ENCODE measurements at regions not wholly inside any gene's neighbourhood (a gene's known extent, or its start where the extent isn't known, plus 50 kb on each side); places are given as distances from the start of the nearest gene placed in this dataset.

DNA sequence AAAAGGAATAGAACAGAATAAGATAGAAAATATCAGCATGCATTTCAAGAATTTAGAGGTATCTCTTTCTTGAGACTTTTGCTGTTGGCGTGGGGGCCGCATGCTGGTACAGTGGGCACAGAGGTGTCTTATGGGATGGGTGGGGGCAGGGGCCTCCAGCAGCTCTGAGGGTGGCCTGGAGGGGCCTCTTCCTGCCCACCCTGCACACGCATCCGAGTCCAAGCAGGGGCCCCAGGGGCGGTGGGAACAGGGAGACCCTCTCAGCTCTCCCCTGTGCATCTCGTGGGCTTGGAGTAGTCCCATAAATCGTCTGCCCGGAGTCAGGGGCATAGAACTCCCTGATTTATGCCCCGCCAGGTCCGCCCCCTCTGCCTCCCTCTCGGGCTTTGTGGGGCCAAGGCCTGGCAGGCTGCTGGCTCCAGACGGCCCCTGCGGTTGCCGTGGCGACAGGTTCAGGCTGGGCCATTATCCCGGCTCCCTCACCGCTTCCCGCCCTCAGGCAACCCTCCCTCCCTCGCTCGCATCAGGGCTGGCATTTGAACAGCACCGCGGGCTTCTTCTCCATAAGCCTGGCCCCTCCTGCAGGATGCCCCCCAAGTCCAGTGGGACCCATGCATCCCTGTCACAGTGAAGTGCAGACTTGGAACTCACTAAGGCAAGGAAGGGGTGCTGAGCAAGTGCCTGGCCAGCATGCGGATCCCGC is 133.2 kb upstream of the ZBTB40 start:
- TF ChIP-seq, protein P1, sequence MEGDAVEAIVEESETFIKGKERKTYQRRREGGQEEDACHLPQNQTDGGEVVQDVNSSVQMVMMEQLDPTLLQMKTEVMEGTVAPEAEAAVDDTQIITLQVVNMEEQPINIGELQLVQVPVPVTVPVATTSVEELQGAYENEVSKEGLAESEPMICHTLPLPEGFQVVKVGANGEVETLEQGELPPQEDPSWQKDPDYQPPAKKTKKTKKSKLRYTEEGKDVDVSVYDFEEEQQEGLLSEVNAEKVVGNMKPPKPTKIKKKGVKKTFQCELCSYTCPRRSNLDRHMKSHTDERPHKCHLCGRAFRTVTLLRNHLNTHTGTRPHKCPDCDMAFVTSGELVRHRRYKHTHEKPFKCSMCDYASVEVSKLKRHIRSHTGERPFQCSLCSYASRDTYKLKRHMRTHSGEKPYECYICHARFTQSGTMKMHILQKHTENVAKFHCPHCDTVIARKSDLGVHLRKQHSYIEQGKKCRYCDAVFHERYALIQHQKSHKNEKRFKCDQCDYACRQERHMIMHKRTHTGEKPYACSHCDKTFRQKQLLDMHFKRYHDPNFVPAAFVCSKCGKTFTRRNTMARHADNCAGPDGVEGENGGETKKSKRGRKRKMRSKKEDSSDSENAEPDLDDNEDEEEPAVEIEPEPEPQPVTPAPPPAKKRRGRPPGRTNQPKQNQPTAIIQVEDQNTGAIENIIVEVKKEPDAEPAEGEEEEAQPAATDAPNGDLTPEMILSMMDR (IDR thresholded peaks at IDR 0.05; ENCODE audit: low read depth, low read length, poor library complexity, severe bottlenecking), result no peak
- no peak for TF ChIP-seq EZH2phosphoT487 (IDR thresholded peaks at IDR 0.05; ENCODE audit: borderline replicate concordance, low read length)
